Transverse colon (tissue), 4 donors: ENCODE measurements at regions not wholly inside any gene's neighbourhood (a gene's known extent, or its start where the extent isn't known, plus 50 kb on each side); places are given as distances from the start of the nearest gene placed in this dataset.

Experiments used
- EP300 ChIP-seq: sonication (generic); formaldehyde crosslinking; IDR thresholded peaks from one replicate; pipeline ENCODE4 v1.6.1; 2017; ENCODE audit warnings: antibody characterized with exemption, low read depth
- POLR2A ChIP-seq: fragments of 450-650 bp; IDR thresholded peaks from one replicate; pipeline ENCODE4 v1.6.1; 2016; ENCODE audit warnings: antibody characterized with exemption, mild to moderate bottlenecking, moderate library complexity
- POLR2AphosphoS5 ChIP-seq, 3 donors: sonication (generic); formaldehyde crosslinking; IDR thresholded peaks; one replicate each; pipeline ENCODE4 v1.6.1; 2016; ENCODE audit warnings: antibody characterized with exemption in 3 of 3
- TF ChIP-seq, protein P1 (sequence below), 5 experiments: fragments of 200-600 bp in 3 of 5; fragments of 450-650 bp in 2 of 5; sonication (generic) in 3 of 5; IDR thresholded peaks; 1 replicate in 2 of 5; 2 replicates in 3 of 5; pipeline ENCODE4 v1.5.1; 2016 to 2017; ENCODE audit warnings: antibody characterized with exemption in 5 of 5, inconsistent platforms in 3 of 5, mild to moderate bottlenecking in 2 of 5, moderate library complexity in 1 of 5

DNA sequence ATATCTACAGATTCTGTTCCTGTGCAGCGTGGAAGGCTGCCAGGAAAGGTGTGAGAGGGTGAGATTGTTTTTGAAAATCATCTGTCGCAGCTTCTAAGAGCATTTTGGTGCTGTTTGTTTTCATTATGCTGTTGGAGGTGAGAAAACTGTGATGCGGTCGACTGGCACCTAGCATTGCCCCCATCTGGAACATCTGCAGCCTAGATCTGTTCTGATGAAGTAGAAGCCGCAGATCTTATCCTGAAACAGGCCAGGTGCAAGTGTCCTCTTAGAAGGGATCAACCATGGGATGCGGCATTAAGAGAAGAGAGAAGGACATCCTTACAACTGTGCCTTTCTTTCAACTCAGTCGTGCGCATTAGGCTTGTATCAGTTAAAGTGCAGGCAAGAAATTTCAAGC lies 167.3 kb downstream of the CDH26 start:
- TF ChIP-seq, protein P1, sequence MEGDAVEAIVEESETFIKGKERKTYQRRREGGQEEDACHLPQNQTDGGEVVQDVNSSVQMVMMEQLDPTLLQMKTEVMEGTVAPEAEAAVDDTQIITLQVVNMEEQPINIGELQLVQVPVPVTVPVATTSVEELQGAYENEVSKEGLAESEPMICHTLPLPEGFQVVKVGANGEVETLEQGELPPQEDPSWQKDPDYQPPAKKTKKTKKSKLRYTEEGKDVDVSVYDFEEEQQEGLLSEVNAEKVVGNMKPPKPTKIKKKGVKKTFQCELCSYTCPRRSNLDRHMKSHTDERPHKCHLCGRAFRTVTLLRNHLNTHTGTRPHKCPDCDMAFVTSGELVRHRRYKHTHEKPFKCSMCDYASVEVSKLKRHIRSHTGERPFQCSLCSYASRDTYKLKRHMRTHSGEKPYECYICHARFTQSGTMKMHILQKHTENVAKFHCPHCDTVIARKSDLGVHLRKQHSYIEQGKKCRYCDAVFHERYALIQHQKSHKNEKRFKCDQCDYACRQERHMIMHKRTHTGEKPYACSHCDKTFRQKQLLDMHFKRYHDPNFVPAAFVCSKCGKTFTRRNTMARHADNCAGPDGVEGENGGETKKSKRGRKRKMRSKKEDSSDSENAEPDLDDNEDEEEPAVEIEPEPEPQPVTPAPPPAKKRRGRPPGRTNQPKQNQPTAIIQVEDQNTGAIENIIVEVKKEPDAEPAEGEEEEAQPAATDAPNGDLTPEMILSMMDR (IDR thresholded peaks at IDR 0.05): no peak
- no peak for TF ChIP-seq POLR2AphosphoS5 (IDR thresholded peaks at IDR 0.05)
- no peak for TF ChIP-seq POLR2A
- TF ChIP-seq EP300: no peak
